NCI-H146 treated with DMSO at 0.1 percent for 48 hours (cell line): ENCODE measurements at regions not wholly inside any gene's neighbourhood (a gene's known extent, or its start where the extent isn't known, plus 50 kb on each side); places are given as distances from the start of the nearest gene placed in this dataset.

ENCODE experiments used
- DNase-seq: peaks from one replicate; lab custom pipeline; 2025; ENCODE audit not compliant: unreplicated experiment; lab: John Stamatoyannopoulos, UW

DNA sequence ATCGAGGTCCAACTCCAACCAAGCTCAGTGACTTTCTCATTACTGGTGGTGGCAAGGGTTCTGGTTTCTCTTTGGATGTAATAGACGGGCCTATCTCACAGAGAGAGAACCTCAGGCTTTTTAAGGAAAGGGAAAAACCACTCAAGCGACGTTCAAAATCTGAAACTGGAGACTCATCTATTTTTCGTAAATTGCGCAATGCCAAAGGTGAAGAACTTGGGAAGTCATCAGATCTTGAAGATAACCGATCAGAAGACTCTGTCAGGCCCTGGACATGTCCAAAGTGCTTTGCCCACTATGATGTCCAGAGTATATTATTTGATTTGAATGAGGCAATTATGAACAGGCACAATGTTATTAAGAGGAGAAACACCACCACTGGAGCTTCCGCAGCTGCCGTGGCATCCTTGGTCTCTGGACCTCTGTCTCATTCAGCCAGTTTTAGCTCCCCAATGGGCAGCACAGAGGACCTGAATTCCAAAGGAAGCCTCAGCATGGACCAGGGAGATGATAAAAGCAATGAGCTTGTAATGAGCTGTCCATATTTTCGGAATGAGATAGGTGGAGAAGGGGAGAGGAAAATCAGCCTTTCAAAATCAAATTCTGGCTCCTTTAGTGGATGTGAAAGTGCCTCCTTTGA is 343.5 kb upstream of the RGS6 start:
- DNase-seq, result no peak

DNA sequence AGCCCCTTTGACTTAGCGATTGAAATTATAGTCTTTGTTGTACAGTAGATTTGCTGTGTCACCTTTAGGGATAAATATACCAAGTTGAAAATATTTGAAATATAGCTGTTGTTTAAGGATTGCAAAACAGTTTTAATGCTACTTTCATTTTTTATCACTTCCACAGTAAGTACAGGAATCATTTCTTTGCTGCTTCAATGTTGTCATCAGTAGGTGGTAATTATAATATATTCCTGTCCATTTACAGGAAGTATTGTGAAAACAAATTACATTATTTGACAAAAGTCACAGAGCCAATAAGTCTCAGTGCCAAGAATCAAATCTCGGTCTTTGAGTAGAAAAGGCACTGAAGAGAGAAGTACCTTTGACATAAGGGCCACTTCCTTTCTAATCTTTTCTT is 342.6 kb upstream of the RGS6 start:
- no peak for DNase-seq

GRCh38 chr14:71590131-71590530 is 342.1 kb upstream of the RGS6 start:
- DNase-seq, result no peak

DNA sequence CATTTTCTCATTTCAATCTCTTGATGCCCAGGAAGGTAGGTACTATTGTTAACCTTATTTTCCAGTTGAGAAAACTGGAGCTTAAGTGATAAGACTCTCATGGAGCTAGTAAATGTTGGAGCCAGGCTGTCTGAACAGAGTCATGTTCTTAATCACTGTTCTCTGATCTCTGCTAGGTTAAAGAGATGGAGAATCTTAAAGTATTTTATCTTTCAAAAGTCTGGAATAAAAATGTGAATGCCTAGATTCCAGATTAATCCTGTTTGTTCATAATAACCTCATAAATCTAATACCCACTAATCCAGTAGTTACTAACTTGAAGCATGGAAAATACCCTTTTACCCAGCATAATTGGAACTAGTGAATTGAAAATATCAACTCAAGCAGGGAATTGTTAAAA is 341.0 kb upstream of the RGS6 start:
- no peak for DNase-seq

GRCh38 chr14:71591929-71592328 is 340.3 kb upstream of the RGS6 start:
- no peak for DNase-seq

DNA sequence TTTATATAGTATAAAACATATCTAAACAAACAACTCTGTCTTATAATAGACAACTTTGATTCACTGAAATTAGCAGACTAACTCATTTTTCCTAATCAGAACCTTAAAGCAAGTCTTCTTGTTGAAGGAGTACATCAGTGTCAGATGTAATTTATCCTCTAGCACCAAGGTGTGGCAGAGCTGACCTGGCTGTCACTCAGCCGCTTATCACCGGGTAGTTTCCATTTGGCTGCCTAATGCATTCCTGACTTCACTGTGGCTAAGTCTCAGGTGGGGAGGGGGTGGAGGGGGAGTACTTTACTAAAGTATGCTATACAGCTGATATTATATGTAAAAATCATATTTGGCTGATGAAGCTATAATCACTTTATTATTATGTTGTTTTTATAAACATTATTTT is 339.9 kb upstream of the RGS6 start:
- no peak for DNase-seq

GRCh38 chr14:71593966-71594365 is 338.3 kb upstream of the RGS6 start:
- no peak for DNase-seq

DNA sequence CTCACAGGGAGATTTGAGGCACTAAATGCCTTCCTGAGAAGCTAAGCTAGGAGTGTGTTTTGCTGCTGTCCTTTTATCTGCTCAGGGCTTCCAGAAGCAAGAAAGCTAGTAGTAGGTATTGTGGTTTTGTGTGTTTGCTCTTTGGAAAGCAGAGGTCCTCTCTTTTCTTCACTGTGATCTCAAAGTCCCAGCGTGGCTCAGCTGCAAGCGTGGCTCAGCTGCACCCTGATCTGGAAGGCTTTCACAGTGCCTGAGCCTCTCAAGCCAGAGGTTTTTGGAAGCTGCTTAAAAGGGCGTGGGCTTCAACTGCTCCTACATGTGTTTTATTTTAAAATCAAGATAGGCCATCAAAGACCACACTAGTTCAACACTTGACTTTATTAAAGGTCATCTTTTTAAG is 337.4 kb upstream of the RGS6 start:
- no peak for DNase-seq

- DNase-seq, result no peak
These were observed 336.8 kb upstream of the RGS6 start for GRCh38 chr14:71595441-71595840.

GRCh38 chr14:71597287-71597920 is 334.8 kb upstream of the RGS6 start:
- no peak for DNase-seq

DNA sequence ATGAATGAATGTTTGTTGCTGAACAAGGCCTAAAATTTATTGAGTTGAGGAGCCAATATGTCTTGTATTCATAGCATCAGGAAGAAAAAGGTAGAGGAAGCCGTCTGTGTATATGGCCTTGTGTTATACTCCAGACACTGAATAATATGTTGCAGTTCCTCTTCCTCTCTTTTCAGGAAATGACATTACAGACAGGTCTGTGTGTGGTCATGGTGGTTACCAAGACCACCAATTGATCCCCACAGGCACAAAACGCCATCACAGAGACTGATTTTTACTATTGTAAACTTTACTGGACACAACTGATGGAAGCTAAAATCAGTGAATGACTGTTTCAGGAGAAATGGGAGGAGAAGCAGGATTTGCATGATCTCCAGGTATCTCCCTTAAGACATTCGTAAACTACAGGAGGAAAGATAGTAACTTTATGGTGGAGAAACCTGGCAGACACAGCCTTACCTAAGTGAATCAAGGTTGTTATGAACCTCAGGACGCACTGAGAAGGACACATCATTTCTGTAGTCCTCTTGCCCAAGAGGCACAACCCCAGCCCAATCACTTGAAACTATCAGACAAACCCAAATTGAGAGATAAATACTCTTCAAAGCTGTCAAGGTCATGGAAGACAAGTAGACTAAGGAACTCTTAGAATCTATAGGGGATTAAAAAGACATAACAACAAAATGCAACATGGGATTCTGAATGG is 334.1 kb upstream of the RGS6 start:
- DNase-seq, result no peak

GRCh38 chr14:71600309-71600708 is 331.9 kb upstream of the RGS6 start:
- no peak for DNase-seq

- DNase-seq, result no peak
These were observed 329.7 kb upstream of the RGS6 start for GRCh38 chr14:71602524-71602923.

DNA sequence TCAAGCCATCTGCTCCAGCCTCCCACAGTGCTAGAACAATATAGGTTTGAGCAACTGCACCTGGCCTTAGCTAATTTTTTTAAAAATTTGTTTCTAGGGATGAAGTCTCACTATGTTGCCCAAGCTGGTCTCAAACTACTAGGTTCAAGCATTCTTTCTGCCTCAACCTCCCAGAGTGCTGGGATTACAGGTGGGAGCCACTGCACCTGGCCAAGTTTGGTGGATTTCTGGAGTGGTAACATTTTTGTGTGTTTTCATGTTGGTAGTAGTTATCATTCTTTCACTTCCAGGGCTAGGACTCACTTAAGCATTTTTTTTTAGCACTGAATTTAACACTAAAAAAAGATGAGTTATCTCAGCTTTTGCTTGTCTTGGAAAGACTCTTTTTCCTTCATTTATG is 328.0 kb upstream of the RGS6 start:
- DNase-seq, result no peak

DNA sequence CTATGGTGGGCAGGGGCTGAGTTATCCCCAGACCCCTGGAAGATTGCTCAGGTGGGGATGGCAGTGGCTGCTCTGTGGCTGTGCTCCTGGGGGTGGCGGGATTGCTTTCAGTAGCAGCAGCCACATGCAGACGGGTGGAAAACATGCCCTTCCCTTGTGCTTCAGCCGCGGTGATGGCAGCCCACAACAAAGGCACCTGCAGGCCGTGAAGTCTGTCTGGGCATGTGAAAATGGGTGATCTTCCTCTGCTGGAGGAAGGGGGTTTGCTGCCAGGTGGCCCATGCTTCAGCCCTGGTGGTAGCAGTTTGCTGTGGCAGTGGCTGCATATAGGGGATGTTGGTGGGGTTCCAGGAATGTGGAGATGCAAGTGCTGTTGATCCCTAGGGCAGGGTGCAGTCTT is 326.2 kb upstream of the RGS6 start:
- DNase-seq, result no peak

GRCh38 chr14:71606575-71606974 is 325.7 kb upstream of the RGS6 start:
- DNase-seq, result no peak

DNA sequence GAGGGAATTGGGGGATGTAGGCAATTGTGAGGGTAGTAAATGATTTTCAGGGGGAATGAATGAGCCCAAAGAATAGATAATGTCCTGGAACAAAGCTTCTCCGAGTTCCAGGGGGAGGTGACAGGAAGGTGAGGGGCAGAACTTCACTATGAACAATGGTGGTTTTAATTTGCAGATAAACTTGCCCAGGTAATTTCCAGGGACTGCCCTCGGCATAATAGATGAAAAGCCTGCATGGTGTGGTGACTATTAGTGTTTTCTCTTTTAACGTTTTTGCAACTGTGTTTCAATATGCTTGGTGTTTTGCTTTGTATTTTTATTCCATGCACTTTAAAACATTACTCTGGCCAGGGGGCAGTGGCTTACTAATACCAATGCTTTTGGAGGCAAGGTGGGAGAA is 325.2 kb upstream of the RGS6 start:
- DNase-seq, result no peak

DNA sequence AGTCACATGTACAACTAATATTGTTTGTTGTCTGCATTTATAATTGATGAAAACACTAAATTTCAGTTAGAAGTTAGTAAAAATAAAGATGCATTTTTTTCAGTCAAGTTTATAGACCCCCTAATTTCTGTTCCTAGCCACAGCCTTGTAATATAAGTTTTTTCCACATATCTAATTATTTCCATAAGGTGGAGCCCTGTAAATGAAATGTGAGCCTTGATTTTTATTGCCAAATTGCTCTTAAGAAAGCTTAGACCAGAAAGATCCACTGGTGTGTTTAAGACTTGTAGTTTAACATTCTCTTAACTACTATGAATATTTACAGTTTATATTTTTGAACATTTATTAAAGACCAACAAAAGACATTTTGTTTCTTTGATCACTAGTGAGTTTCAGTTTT is 322.1 kb upstream of the RGS6 start:
- no peak for DNase-seq

- no peak for DNase-seq
These were observed 321.4 kb upstream of the RGS6 start for GRCh38 chr14:71610797-71611196.

- DNase-seq, result no peak
These were observed 319.1 kb upstream of the RGS6 start for GRCh38 chr14:71613168-71613567.

DNA sequence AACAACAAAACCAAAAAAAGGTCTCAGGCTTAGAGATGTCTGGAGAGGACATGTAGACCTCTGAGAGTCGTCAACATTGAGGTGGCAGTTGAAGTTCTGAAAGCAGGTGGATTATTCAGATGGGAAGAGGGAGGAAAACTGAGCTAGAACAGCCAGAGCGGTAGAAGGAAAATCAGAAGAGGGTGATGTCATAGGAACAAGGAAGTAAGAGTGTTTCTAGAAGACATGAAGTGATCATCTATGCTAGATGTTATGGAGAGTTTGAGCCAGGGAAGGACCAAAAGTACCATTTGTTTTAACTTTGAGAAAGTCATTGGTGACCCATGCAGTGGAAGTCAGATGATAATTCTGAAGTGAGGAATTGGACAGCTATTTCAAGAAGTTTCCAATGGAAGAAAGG is 316.2 kb upstream of the RGS6 start:
- no peak for DNase-seq

DNA sequence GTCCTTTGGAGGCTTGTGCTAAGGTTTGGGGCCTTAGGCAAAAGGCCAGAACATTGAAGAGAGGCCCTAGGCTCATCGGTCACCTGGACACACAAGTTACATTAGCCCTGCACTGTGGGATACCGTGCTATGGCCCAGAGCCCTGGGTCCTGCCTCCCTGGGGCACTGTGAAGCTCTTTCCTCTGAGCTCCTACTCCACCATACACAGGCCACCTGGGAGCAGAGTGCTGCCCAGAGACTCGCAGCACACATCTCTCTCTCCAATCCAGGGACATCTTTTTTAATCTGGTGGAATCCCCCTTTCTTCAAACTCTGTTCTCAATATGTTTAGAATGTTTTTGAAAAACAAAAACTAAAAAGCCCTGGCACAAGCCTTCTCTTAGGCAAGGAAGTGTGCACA is 314.2 kb upstream of the RGS6 start:
- DNase-seq, result no peak

DNA sequence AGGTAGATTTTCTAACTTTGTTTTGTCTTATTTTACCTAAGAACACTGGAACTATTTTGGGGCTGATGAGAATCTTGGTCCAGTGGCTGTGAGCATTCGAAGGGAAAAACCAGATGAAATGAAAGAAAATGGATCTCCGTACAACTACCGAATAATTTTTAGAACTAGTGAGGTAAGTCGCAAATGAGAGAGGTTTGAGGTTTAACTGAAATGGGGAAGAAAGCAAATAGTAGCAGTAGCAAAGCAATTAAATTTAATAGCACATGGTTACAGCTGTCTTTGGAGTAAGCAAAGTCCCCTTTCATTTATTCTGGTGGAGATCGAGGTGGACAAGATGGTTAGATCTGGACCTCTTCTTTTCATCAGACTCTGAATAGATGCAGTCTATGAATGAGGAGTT is 313.5 kb upstream of the RGS6 start:
- DNase-seq, result no peak
